ENCODE measurements at regions not wholly inside any gene's neighbourhood (a gene's known extent, or its start where the extent isn't known, plus 50 kb on each side); places are given as distances from the start of the nearest gene placed in this dataset.

DNA sequence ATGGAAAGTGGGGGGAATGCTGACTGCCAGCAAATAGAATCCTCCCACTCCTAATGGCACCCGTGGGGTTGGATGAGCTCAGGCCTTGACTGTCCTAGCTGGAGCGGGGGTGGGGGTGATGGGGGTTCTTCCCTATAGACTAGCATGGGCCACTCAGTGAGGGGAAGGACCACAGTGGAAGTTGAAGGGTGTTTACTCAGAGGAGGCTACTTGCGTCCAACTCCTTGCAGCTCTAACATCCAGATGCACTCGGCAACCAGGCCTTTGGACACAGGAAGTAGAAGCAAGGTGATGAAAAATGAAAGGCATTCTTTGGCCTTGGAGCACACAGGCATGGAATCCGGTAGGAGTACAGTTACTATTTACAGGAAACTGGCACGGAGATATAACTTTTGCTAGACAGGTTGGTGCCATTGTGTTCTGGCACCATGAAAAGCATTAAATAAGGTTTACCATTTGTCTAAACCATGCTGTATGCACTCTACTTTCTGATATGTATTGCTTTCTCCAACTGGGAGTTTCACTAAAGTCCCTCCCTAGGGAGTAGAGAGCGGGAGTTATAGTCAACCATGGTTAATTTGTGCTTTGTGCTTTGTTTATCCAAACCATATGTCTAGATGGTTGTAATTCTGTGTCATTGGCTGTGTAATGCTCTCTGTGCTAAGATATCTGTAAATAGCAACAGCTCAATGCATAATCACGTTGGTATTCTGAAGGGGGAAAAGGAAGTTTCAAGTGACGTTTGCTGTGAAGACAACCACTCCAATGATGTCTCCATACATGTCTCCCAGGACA, 125.3 kb downstream of the TSHZ3 start:
- DNase-seq = peak; percentile 69

DNA sequence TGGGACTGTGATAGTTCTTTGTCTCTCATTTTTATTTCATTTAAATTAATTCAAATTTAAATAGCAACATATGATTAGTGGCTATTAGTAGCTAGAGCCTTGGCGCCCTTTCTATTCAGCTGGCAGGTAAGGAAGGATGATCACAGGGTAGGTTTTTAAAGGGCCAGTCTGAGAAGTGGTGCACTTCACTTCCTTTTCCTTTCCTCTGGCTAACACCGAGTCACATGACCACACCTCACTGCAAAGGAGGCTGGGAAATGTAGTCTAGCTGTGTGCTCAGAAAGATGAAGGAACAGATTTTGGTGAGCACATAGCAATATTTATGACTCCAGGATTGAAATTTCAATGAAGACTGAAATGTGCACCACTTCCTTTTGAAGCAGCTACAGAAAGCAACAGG, 128.7 kb downstream of the TSHZ3 start:
- DNase-seq = no peak

DNA sequence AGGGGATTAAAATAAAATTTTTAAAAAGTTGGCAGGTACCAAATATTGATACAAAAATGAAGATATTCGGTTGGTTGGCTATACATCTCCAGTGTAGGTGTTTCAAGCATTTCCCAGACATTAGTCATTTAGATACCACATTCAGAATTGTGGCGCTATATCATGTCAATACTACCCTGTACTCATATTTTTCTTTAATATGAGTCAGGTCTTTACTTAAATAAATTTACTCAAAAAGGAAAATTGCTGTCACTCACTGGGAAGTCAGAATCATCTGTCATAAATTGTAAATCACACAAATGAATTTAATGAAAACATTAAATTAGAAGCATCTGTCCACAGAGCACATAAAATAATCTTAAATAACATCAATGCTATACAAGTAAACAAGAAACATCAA, 134.2 kb downstream of the TSHZ3 start:
- no peak for DNase-seq

DNA sequence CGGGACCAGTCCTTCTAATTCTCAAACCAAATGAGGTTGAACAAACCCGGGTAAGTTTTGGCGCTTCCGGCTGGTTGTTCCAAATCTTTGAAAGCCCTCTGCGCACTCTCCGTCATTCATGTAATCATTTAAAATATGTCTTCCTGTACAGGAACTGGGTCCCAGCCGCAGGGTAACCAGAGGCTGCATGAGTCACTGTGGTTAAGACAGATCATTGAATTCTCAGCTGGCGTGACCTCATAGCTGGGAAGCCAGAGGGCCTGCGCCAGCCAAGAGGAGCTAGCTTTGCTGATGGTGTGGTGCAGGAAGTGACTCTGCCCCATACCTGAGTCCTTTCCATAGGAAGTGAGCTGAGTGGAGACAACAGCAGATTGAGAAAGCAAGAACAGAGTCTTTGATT, 135.2 kb downstream of the TSHZ3 start:
- peak; percentile 54 for DNase-seq

- no peak for DNase-seq
Observed at GRCh38 chr19:31211088-31211487, 138.1 kb downstream of the TSHZ3 start.

- no peak for DNase-seq
Observed at GRCh38 chr19:31205887-31206518, 143.2 kb downstream of the TSHZ3 start.

GRCh38 chr19:31204115-31204514, 145.1 kb downstream of the TSHZ3 start:
- DNase-seq = no peak

DNA sequence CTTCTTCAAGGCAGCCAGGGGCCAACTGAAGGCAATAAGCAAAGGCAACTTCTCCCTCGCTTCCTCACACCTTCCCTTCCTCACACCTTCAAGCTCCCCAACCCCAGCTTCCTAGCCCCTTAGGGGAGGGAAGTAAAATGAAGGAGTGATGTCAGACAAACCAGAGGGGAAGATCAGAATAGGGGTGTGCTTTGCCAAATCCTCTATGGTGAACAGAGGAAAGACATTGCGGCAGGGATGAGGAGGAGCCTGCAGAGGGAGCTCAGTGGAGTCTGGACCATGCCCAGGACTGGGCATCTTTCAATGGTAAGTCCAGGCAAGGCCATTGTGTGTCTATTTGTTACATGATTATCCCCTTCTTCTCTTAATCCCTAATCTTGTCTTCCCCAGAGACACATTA, 164.0 kb downstream of the TSHZ3 start:
- DNase-seq = no peak

- DNase-seq = no peak
Observed at GRCh38 chr19:31181535-31181934, 167.7 kb downstream of the TSHZ3 start.

DNA sequence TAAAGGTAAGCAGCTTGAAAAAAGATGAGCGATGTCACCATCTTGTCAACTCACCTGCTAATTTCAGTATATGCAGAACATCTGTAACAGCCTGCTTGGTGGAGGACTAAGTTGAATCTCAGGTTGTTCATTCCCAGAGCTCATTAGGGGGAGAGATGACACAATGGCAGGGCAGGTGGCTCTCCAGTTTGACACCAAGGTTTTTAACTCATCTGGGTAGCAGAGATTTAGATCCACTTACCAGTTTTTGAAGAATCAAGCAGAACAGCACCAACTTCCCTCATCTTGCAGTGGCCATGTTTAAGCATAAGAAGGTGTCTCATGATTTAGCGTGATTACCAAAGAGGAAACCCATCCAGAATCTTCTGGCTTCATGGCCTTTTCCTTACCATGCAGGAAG, 168.3 kb downstream of the TSHZ3 start:
- no peak for DNase-seq

DNA sequence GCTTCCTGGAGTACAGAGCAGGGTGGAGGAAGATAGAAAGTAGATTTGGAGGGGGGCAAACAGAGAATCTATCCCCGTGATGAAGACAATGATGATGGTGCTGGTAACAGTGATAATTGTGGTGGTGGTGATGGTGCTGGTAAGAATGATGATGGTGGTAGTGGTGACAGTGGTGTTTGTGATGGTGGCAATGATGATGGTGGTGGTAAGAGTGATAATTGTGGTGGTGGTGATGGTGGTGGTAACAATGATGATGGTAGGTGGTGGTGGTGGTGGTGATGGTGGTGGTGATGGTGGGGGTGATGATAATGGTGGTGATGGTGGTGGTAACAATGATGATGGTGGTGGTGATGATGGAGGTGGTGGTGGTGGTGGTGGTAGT, 169.8 kb downstream of the TSHZ3 start:
- DNase-seq = no peak

- DNase-seq = no peak
Observed at GRCh38 chr19:31178833-31179470, 170.3 kb downstream of the TSHZ3 start.

GRCh38 chr19:31177246-31177645, 172.0 kb downstream of the TSHZ3 start:
- no peak for DNase-seq

GRCh38 chr19:31175564-31176348, 173.5 kb downstream of the TSHZ3 start:
- DNase-seq = no peak

GRCh38 chr19:31174948-31175347, 174.3 kb downstream of the TSHZ3 start:
- DNase-seq = no peak

DNA sequence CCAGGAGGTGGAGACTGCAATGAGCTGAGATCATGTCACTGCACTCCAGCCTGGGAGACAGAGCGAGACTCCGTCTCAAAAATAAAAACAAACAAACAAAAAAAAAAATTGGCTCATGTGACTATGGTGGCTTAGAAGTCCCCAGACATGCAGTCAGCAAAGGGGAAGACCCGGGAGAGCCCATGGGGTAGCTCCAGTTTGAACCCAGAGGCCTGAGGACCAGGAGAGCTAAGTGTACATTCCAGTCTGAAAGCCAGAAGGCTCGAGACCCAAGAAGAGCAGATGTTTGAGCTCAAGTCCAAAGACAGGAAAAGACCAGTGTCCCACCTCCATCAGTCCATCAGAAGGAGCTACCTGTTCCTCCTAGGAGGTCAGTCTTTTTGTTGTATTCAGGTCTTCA, 175.2 kb downstream of the TSHZ3 start:
- no peak for DNase-seq

- no peak for DNase-seq
Observed at GRCh38 chr19:31171936-31172335, 177.3 kb downstream of the TSHZ3 start.

GRCh38 chr19:31170046-31170445, 179.2 kb downstream of the TSHZ3 start:
- no peak for DNase-seq

DNA sequence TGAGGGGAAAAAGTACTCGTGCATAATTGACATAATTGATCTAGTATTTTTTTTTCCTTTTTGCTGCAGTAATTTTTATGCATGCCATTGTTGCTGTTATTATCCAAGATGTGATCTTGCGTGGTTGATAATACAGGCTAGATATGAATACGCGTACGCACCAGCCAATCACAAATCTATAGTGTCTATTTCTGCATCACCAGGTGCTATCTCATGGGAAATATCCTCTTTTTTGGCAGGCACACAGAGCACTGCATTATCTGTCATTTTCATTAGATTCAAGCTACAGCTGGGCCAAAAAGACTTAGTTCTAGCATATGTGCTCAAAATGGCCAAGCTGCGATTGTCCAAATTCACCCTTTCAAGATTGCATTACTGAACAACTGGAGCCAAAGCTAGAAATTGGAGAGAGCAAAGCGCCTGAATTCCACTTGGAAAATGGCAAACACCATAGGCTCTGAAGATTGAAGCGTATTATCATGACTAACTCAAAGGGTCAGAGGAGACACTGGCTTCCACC, 181.1 kb downstream of the TSHZ3 start:
- no peak for DNase-seq

DNA sequence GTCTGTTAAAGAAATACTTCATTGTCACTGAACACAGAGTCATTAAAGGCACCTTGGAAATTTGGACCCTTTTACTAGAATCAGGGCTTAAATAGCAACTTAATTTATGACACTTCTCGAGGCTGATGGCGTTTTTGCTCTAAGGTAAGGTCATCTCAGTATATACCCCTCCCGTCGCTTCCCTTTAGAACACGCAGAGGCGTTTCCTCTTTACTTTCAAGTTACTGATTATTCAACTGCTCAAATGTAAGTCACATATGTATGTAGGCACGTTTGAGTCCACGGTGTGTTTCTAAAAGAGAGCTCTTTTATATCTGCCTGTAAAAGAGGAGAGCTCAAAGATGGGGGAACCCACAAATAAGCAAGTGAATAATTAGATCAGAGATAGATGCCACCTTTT, 181.5 kb downstream of the TSHZ3 start:
- DNase-seq = no peak

DNA sequence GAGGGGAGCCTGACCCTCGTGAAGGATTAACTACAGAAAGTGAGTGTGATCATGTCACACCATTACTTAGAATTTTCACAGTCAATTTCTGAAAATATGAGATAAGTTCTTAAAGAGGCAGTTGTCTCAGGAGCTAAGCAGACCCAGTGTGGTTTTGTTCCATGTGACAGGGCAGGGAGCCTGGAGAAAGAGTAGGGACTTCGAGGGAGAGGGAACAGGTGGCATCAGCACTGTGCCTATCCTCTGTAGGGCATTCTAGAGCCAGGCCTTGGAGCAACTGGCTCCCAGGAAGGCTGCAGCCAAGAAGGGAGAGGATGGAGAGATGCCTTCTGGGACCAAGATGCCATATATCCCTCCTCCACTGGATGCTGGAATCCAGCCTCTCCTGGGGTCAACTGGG, 183.0 kb downstream of the TSHZ3 start:
- DNase-seq = no peak

GRCh38 chr19:31164791-31165251, 184.4 kb downstream of the TSHZ3 start:
- no peak for DNase-seq

GRCh38 chr19:31160336-31160926, 188.8 kb downstream of the TSHZ3 start:
- peak; percentile 53 for DNase-seq

Measured in right forelimb (tissue), 1 donor.